ENCODE measurements at regions not wholly inside any gene's neighbourhood (a gene's known extent, or its start where the extent isn't known, plus 50 kb on each side); places are given as distances from the start of the nearest gene placed in this dataset.

- Mint-ChIP-seq H3K9me3 (no peaks in the 10 kb centered on the region), H3K4me3 (no peak overlapping the region), H3K27me3 (peaks cover 18% of the 10 kb centered on the region), H3K27ac (no peak overlapping the region), H3K36me3 (no peaks in the 10 kb centered on the region), H3K4me1 (peaks cover 0 to 6% (median 1%) of the 10 kb centered on the region in 4 donors)
- H3K36me3 ChIP-seq (ENCODE audit: control insufficient read depth, insufficient read depth, low read length): no peaks in the 10 kb centered on the region
- H3K4me1 ChIP-seq (ENCODE audit: control insufficient read depth, insufficient read depth, low read length, poor library complexity, severe bottlenecking): no peaks in the 10 kb centered on the region
- no peak overlapping the region for H3K27ac ChIP-seq (ENCODE audit: insufficient read depth, low read length, poor library complexity, severe bottlenecking)
- ATAC-seq (ENCODE audit: low read depth in 2 of 2): no peak
- H3K9me3 ChIP-seq (ENCODE audit: control insufficient read depth in 2 of 2, low read length in 2 of 2): no peaks in the 10 kb centered on the region
- H3K27me3 ChIP-seq (ENCODE audit: control insufficient read depth, insufficient read depth, low read length): no peaks in the 10 kb centered on the region
- no peak overlapping the region for H3K4me3 ChIP-seq (ENCODE audit: low read depth, low read length)
- DNase-seq: no peak
These were observed 159.5 kb upstream of the RPL38 start for GRCh38 chr17:74043976-74044375.

GRCh38 chr17:74045608-74046280 is 157.7 kb upstream of the RPL38 start:
- H3K27ac Mint-ChIP-seq: no peak overlapping the region
- H3K4me1 Mint-ChIP-seq: peaks cover 0 to 6% (median 1%) of the 10 kb centered on the region in 4 donors
- no peaks in the 10 kb centered on the region for H3K36me3 Mint-ChIP-seq
- no peak overlapping the region for H3K4me3 ChIP-seq (ENCODE audit: low read depth, low read length)
- H3K27ac ChIP-seq (ENCODE audit: insufficient read depth, low read length, poor library complexity, severe bottlenecking): no peak overlapping the region
- H3K9me3 Mint-ChIP-seq: no peaks in the 10 kb centered on the region
- DNase-seq (no peak), ATAC-seq (ENCODE audit: low read depth in 2 of 2) (no peak)
- H3K4me3 Mint-ChIP-seq: no peak overlapping the region
- H3K9me3 ChIP-seq (ENCODE audit: control insufficient read depth in 2 of 2, low read length in 2 of 2): no peaks in the 10 kb centered on the region
- H3K27me3 ChIP-seq (ENCODE audit: control insufficient read depth, insufficient read depth, low read length): no peaks in the 10 kb centered on the region
- peaks cover 14% of the 10 kb centered on the region for H3K27me3 Mint-ChIP-seq
- H3K36me3 ChIP-seq (ENCODE audit: control insufficient read depth, insufficient read depth, low read length): no peaks in the 10 kb centered on the region
- no peaks in the 10 kb centered on the region for H3K4me1 ChIP-seq (ENCODE audit: control insufficient read depth, insufficient read depth, low read length, poor library complexity, severe bottlenecking)

GRCh38 chr17:74049167-74049966 is 154.1 kb upstream of the RPL38 start:
- Mint-ChIP-seq H3K4me3 (no peak overlapping the region), H3K4me1 (peaks cover 0 to 6% (median 1%) of the 10 kb centered on the region in 4 donors), H3K9me3 (no peaks in the 10 kb centered on the region), H3K27ac (no peak overlapping the region), H3K27me3 (peaks cover 22% of the 10 kb centered on the region), H3K36me3 (no peaks in the 10 kb centered on the region)
- ATAC-seq (ENCODE audit: low read depth in 2 of 2) (no peak), DNase-seq (no peak)
- Histone ChIP-seq H3K27ac (ENCODE audit: insufficient read depth, low read length, poor library complexity, severe bottlenecking) (no peak overlapping the region), H3K4me3 (ENCODE audit: low read depth, low read length) (no peak overlapping the region), H3K4me1 (ENCODE audit: control insufficient read depth, insufficient read depth, low read length, poor library complexity, severe bottlenecking) (no peaks in the 10 kb centered on the region), H3K27me3 (ENCODE audit: control insufficient read depth, insufficient read depth, low read length) (no peaks in the 10 kb centered on the region), H3K9me3 (ENCODE audit: control insufficient read depth in 2 of 2, low read length in 2 of 2) (no peaks in the 10 kb centered on the region), H3K36me3 (ENCODE audit: control insufficient read depth, insufficient read depth, low read length) (no peaks in the 10 kb centered on the region)

DNA sequence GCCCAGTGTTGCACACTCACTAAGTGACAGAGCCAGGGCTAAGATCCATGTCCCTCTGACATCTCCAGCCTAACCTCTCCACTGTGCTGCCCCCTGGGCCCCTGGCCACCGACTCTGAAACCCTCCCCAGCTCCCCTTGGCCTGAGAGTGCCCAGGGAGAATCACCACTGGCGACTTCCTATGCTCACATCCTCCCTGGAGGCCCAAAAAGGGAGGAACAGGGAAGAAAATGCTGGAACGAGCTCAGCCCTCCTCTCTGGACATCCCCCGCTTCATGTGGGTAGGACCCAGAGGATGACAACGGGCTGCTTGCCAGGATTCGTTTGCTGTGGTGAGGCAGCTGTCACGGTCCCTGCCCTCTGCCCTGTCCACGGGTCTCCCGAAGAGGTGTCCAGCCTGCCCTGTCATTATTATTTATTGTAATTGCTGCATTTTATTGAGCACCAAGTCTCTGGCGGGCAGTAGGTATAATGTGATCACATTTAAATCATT is 153.5 kb upstream of the RPL38 start:
- no peaks in the 10 kb centered on the region for H3K36me3 Mint-ChIP-seq
- no peak for ATAC-seq (ENCODE audit: low read depth in 2 of 2)
- no peak for DNase-seq
- no peaks in the 10 kb centered on the region for H3K27me3 ChIP-seq (ENCODE audit: control insufficient read depth, insufficient read depth, low read length)
- peaks cover 22% of the 10 kb centered on the region for H3K27me3 Mint-ChIP-seq
- H3K27ac ChIP-seq (ENCODE audit: insufficient read depth, low read length, poor library complexity, severe bottlenecking): no peak overlapping the region
- no peak overlapping the region for H3K27ac Mint-ChIP-seq
- H3K9me3 ChIP-seq (ENCODE audit: control insufficient read depth in 2 of 2, low read length in 2 of 2): no peaks in the 10 kb centered on the region
- peaks cover 0 to 1% (median 0%) of the 10 kb centered on the region in 7 donors for H3K9me3 Mint-ChIP-seq
- H3K36me3 ChIP-seq (ENCODE audit: control insufficient read depth, insufficient read depth, low read length): no peaks in the 10 kb centered on the region
- no peak overlapping the region for H3K4me3 Mint-ChIP-seq
- no peaks in the 10 kb centered on the region for H3K4me1 ChIP-seq (ENCODE audit: control insufficient read depth, insufficient read depth, low read length, poor library complexity, severe bottlenecking)
- peaks cover 0 to 6% (median 1%) of the 10 kb centered on the region in 4 donors for H3K4me1 Mint-ChIP-seq
- H3K4me3 ChIP-seq (ENCODE audit: low read depth, low read length): no peak overlapping the region

- Mint-ChIP-seq H3K27me3 (peaks cover 26% of the 10 kb centered on the region), H3K36me3 (no peaks in the 10 kb centered on the region), H3K4me3 (peak overlapping the region in 1 of 4 donors; percentile 54), H3K9me3 (peaks cover 0 to 2% (median 0%) of the 10 kb centered on the region in 7 donors), H3K4me1 (peaks cover 0 to 6% (median 1%) of the 10 kb centered on the region in 4 donors), H3K27ac (no peak overlapping the region)
- Histone ChIP-seq H3K36me3 (ENCODE audit: control insufficient read depth, insufficient read depth, low read length) (no peaks in the 10 kb centered on the region), H3K4me1 (ENCODE audit: control insufficient read depth, insufficient read depth, low read length, poor library complexity, severe bottlenecking) (no peaks in the 10 kb centered on the region), H3K27me3 (ENCODE audit: control insufficient read depth, insufficient read depth, low read length) (no peaks in the 10 kb centered on the region), H3K9me3 (ENCODE audit: control insufficient read depth in 2 of 2, low read length in 2 of 2) (no peaks in the 10 kb centered on the region), H3K27ac (ENCODE audit: insufficient read depth, low read length, poor library complexity, severe bottlenecking) (no peak overlapping the region), H3K4me3 (ENCODE audit: low read depth, low read length) (no peak overlapping the region)
- ATAC-seq (ENCODE audit: low read depth in 2 of 2) (no peak), DNase-seq (no peak)
These were observed 152.1 kb upstream of the RPL38 start for GRCh38 chr17:74051348-74051747.

GRCh38 chr17:74052993-74053711 is 150.3 kb upstream of the RPL38 start:
- DNase-seq (no peak), ATAC-seq (ENCODE audit: low read depth in 2 of 2) (no peak)
- H3K27me3 Mint-ChIP-seq: peaks cover 18% of the 10 kb centered on the region
- Histone ChIP-seq H3K4me1 (ENCODE audit: control insufficient read depth, insufficient read depth, low read length, poor library complexity, severe bottlenecking) (no peaks in the 10 kb centered on the region), H3K4me3 (ENCODE audit: low read depth, low read length) (no peak overlapping the region), H3K9me3 (ENCODE audit: control insufficient read depth in 2 of 2, low read length in 2 of 2) (no peaks in the 10 kb centered on the region), H3K36me3 (ENCODE audit: control insufficient read depth, insufficient read depth, low read length) (no peaks in the 10 kb centered on the region), H3K27ac (ENCODE audit: insufficient read depth, low read length, poor library complexity, severe bottlenecking) (no peak overlapping the region), H3K27me3 (ENCODE audit: control insufficient read depth, insufficient read depth, low read length) (no peaks in the 10 kb centered on the region)
- peaks cover 0 to 3% (median 0%) of the 10 kb centered on the region in 4 donors for H3K4me1 Mint-ChIP-seq
- no peak overlapping the region for H3K4me3 Mint-ChIP-seq
- H3K27ac Mint-ChIP-seq: peak overlapping the region in 1 of 3 donors; percentile 43
- H3K9me3 Mint-ChIP-seq: peaks cover 0 to 2% (median 0%) of the 10 kb centered on the region in 7 donors
- no peaks in the 10 kb centered on the region for H3K36me3 Mint-ChIP-seq

- Histone ChIP-seq H3K27ac (ENCODE audit: insufficient read depth, low read length, poor library complexity, severe bottlenecking) (no peak overlapping the region), H3K9me3 (ENCODE audit: control insufficient read depth in 2 of 2, low read length in 2 of 2) (no peaks in the 10 kb centered on the region), H3K4me1 (ENCODE audit: control insufficient read depth, insufficient read depth, low read length, poor library complexity, severe bottlenecking) (no peaks in the 10 kb centered on the region), H3K4me3 (ENCODE audit: low read depth, low read length) (no peak overlapping the region), H3K36me3 (ENCODE audit: control insufficient read depth, insufficient read depth, low read length) (no peaks in the 10 kb centered on the region), H3K27me3 (ENCODE audit: control insufficient read depth, insufficient read depth, low read length) (no peaks in the 10 kb centered on the region)
- peaks cover 19% of the 10 kb centered on the region for H3K27me3 Mint-ChIP-seq
- no peaks in the 10 kb centered on the region for H3K36me3 Mint-ChIP-seq
- H3K27ac Mint-ChIP-seq: no peak overlapping the region
- ATAC-seq (ENCODE audit: low read depth in 2 of 2) (no peak), DNase-seq (no peak)
- H3K4me3 Mint-ChIP-seq: no peak overlapping the region
- peaks cover 0 to 2% (median 0%) of the 10 kb centered on the region in 7 donors for H3K9me3 Mint-ChIP-seq
- no peaks in the 10 kb centered on the region for H3K4me1 Mint-ChIP-seq
These were observed 149.8 kb upstream of the RPL38 start for GRCh38 chr17:74053712-74054078.
